HG03520 (cell line): ENCODE measurements at regions not wholly inside any gene's neighbourhood (a gene's known extent, or its start where the extent isn't known, plus 50 kb on each side); places are given as distances from the start of the nearest gene placed in this dataset.
"Not testable (repeated sequence)": the region's sequence is repeated elsewhere in the genome, so short reads cannot be mapped to it uniquely, and the experiment has no call there.

Source experiments
- ATAC-seq: cut with Tn5 transposase; IDR thresholded peaks from one replicate; pipeline ENCODE4 v1.9.1; 2021; ENCODE audit warnings: mild to moderate bottlenecking, moderate library complexity; ENCODE audit not compliant: unreplicated experiment

GRCh38 chr14:98189511-98189910, 1082.5 kb downstream of the BCL11B start:
- no peak for ATAC-seq

GRCh38 chr14:98189944-98190343, 1082.1 kb downstream of the BCL11B start:
- no peak for ATAC-seq

GRCh38 chr14:98192946-98193345, 1079.1 kb downstream of the BCL11B start:
- ATAC-seq = no peak

- ATAC-seq = no peak
Observed at GRCh38 chr14:98194821-98195220, 1077.2 kb downstream of the BCL11B start.

GRCh38 chr14:98195256-98195655, 1076.7 kb downstream of the BCL11B start:
- ATAC-seq = no peak

GRCh38 chr14:98197933-98198332, 1074.1 kb downstream of the BCL11B start:
- no peak for ATAC-seq

- no peak for ATAC-seq
Observed at GRCh38 chr14:98198385-98198784, 1073.6 kb downstream of the BCL11B start.

- no peak for ATAC-seq
Observed at GRCh38 chr14:98200601-98201000, 1071.4 kb downstream of the BCL11B start.

GRCh38 chr14:98203421-98203820, 1068.6 kb downstream of the BCL11B start:
- no peak for ATAC-seq

GRCh38 chr14:98204139-98204538, 1067.9 kb downstream of the BCL11B start:
- no peak for ATAC-seq

GRCh38 chr14:98207415-98207814, 1064.6 kb downstream of the BCL11B start:
- no peak for ATAC-seq

GRCh38 chr14:98208211-98208611, 1063.8 kb downstream of the BCL11B start:
- no peak for ATAC-seq

- ATAC-seq = no peak
Observed at GRCh38 chr14:98208943-98209342, 1063.1 kb downstream of the BCL11B start.

GRCh38 chr14:98210045-98210672, 1061.8 kb downstream of the BCL11B start:
- ATAC-seq = no peak

- no peak for ATAC-seq
Observed at GRCh38 chr14:98217530-98217929, 1054.5 kb downstream of the BCL11B start.

- ATAC-seq = no peak
Observed at GRCh38 chr14:98218218-98218617, 1053.8 kb downstream of the BCL11B start.

- no peak for ATAC-seq
Observed at GRCh38 chr14:98219638-98220037, 1052.4 kb downstream of the BCL11B start.

- ATAC-seq = no peak
Observed at GRCh38 chr14:98223106-98223505, 1048.9 kb downstream of the BCL11B start.

- ATAC-seq = not testable (repeated sequence)
Observed at GRCh38 chr14:98223710-98224109, 1048.3 kb downstream of the BCL11B start.

GRCh38 chr14:98226411-98226810, 1045.6 kb downstream of the BCL11B start:
- ATAC-seq = no peak

GRCh38 chr14:98227000-98227726, 1044.8 kb downstream of the BCL11B start:
- ATAC-seq = no peak

GRCh38 chr14:98227727-98228111, 1044.3 kb downstream of the BCL11B start:
- no peak for ATAC-seq
